GM18870 (cell line): ENCODE measurements at regions not wholly inside any gene's neighbourhood (a gene's known extent, or its start where the extent isn't known, plus 50 kb on each side); places are given as distances from the start of the nearest gene placed in this dataset.
"Not testable (repeated sequence)": the region's sequence is repeated elsewhere in the genome, so short reads cannot be mapped to it uniquely, and the experiment has no call there.

Source experiments
- ATAC-seq: cut with Tn5 transposase; IDR thresholded peaks from one replicate; pipeline ENCODE4 v1.9.1; 2021; ENCODE audit warnings: moderate library complexity; ENCODE audit not compliant: unreplicated experiment

DNA sequence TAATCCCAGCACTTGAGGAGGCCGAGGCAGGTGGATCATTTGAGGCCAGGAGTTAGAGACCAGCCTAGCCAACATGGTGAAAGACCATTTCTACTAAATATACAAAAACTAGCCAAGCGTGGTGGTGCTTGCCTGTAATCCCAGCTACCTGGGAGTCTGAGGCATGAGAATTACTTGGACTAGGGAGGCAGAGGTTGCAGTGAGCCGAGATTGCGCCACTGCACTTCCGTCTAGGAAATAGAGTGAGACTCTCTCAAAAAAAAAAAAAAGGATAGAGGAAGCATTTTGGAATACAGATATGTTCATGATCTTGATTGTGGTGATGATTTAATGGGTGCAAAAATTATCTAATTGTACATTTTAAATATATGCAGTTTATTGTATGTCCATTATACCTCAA lies 67.8 kb upstream of the GBE1 start:
- ATAC-seq, result not testable (repeated sequence)

DNA sequence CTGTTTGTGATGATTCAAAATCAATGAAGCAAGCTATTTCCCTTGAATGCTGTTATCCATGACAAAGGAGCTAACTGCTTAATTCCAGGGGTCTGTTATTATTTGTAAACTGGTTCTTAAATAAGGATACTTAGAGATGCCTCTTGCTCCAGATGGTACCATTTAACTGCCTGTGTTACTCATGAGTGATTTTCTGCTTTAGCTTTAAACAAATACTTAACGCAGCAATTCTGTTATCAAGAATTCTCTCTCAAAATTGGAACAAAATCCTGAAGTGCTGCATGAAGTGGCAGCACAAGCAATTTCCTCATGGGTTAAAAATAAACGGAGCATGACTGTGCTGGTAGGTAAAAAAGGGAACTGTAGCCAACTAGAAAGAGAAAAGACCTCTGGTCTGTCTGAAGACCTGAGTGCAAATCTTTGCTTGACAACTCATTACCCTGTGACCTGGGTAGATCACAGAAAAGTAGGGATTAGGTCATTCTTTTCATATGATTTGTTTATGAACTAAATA lies 62.5 kb upstream of the GBE1 start:
- peak; percentile 92 for ATAC-seq

DNA sequence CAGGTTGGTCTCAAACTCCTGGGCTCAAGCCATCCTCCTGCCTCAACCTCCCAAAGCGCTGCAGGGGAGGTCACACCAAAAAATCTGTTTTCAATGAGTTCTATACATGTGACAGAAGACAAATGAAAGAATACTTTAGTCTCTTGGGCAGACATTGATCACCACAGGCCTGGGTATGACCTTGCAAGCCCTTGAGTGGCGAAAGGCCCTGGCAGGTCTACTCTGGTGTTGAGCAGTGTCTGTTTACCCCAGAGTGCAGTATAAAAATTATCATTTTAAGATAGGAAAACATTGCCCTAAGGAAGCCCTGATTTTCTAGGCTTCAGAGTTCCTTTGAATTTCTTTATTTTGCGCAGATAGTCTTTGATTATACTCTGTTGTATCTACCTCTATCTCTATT lies 61.6 kb upstream of the GBE1 start:
- no peak for ATAC-seq

DNA sequence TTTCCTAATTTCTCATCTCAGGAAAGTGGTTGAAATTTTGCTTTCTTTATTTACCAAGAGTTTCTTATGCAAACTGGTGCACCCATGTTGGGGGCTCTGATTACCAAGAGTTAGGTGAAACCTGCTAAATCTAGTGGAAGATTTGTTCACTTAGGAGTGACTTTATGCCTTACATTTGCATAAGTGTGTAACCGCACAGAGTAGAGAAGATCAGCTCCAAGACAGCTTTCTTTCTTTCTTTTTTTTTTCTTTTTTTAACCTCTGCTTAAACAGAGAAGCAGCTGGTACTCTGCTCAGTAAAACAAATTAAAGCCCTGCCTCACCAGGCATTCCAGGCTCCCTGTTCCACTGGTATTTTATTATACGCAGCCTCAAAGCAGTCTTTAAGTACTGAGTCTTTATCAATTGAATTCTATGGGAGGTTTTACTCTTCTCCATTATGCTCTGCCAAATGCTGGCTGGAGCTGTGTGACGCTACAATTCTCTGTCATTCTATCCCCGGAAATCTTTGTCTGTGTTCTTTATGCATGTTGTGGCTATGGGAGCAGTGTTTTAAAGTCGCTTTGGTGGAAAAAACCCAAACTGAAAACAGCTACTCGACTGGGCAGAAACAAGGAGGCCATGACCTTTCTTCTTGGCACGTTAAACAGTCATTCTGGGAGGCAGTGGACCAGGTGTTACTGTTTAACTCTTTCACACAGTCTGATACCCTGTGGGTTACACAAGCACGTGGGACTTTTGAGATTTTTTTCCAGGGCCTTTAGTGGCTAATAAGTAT lies 55.2 kb upstream of the GBE1 start:
- peak; percentile 98 for ATAC-seq

DNA sequence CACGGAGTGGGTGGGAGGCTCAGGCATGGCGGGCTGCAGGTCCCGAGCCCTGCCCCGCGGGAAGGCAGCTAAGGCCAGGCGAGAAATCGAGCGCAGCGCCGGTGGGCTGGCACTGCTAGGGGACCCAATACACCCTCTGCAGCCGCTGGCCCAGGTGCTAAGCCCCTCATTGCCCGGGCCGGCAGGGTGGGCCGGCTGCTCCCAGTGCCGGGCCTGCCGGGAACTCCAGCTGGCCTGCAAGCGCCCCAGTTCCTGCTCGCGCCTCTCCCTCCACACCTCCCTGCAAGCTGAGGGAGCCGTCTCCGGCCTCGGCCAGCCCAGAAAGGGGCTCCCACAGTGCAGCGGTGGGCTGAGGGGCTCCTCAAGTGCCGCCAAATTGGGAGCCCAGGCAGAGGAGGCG lies 50.7 kb upstream of the GBE1 start:
- not testable (repeated sequence) for ATAC-seq
